OCI-LY3 (cell line): ENCODE measurements at regions not wholly inside any gene's neighbourhood (a gene's known extent, or its start where the extent isn't known, plus 50 kb on each side); places are given as distances from the start of the nearest gene placed in this dataset.
A peak's percentile ranks its signal among the peaks of the same experiment; 100 is the strongest.

Experiments
- H2AFZ ChIP-seq: fragments of 200-600, 300-600 bp; shearing (Covaris generic); 2 replicates; pipeline ENCODE4 v1.6.0; 2014; ENCODE audit warnings: antibody characterized with exemption, low read depth, low read length
- H3K27ac ChIP-seq: fragments of 200-600, 300-600 bp; sonication (generic); 2 replicates; pipeline ENCODE4 v1.5.1; 2014; ENCODE audit warnings: mild to moderate bottlenecking, low read length, moderate library complexity, mixed read lengths
- H3K27me3 ChIP-seq: fragments of 200-600, 300-600 bp; sonication (generic); 2 replicates; pipeline ENCODE4 v1.6.1; 2014; ENCODE audit warnings: low read depth, low read length, mixed read lengths
- H3K36me3 ChIP-seq: fragments of 200-600, 300-600 bp; sonication (generic); replicated peaks from 2 replicates; pipeline ENCODE3; 2014; ENCODE audit warnings: low read depth, low read length, mixed read lengths
- H3K4me1 ChIP-seq: fragments of 300-600, 200-600 bp; sonication (generic); 2 replicates; pipeline ENCODE4 v1.6.1; 2014; ENCODE audit warnings: low read length, mixed read lengths
- H3K4me2 ChIP-seq: fragments of 200-600, 300-600 bp; sonication (generic); 2 replicates; pipeline ENCODE4 v1.6.1; 2014; ENCODE audit warnings: low read length, mixed read lengths
- H3K4me3 ChIP-seq: fragments of 300-600, 200-600 bp; sonication (generic); 2 replicates; pipeline ENCODE4 v1.5.1; 2014; ENCODE audit warnings: antibody characterized with exemption, mild to moderate bottlenecking, low read length, moderate library complexity
- H3K79me2 ChIP-seq: fragments of 300-600, 200-600 bp; shearing (Covaris generic); 2 replicates; pipeline ENCODE4 v1.6.1; 2014; ENCODE audit warnings: mild to moderate bottlenecking, low read length, mixed read lengths
- H3K9ac ChIP-seq: fragments of 300-600, 200-600 bp; shearing (Covaris generic); 2 replicates; pipeline ENCODE4 v1.6.0; 2014; ENCODE audit warnings: mild to moderate bottlenecking, low read length, moderate library complexity
- H3K9me3 ChIP-seq: fragments of 200-600, 300-600 bp; shearing (Covaris generic); 2 replicates; pipeline ENCODE4 v1.6.1; 2014; ENCODE audit warnings: low read length, mixed read lengths; ENCODE audit not compliant: insufficient read depth
- H4K20me1 ChIP-seq: fragments of 200-600, 300-600 bp; sonication (generic); 2 replicates; pipeline ENCODE4 v1.6.1; 2016; ENCODE audit warnings: low read length, mixed read lengths; ENCODE audit not compliant: insufficient read depth
- EZH2phosphoT487 ChIP-seq: fragments of 200-600 bp; shearing (Covaris generic); IDR thresholded peaks from 2 replicates; pipeline ENCODE4 v1.6.1; 2018; ENCODE audit warnings: antibody characterized with exemption, mixed run types, low read depth
- TF ChIP-seq, protein P1 (sequence below): fragments of 200-600, 300-600 bp; sonication (generic); IDR thresholded peaks from 2 replicates; pipeline ENCODE4 v1.5.1; 2014; ENCODE audit warnings: antibody characterized with exemption, low read length, low read depth

DNA sequence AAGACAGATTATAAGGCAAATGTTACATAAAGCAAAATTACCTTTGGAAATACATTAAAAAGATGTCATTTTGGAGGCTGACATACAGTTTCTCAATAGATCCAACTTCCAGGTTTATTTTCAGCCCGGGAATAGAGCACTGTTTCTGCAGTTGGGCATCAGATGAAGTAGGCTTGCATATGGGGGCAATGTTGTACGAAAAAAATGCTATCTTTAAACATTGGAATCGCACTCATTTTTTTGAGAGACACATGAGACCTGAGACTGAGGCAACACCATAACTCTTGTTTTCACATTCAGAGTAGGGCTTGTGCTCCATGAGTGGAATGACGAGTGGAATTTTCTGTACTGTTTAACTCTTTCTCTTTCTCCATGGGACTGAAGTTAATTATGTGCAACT, 122.4 kb upstream of the ZRANB2 start:
- TF ChIP-seq, protein P1, sequence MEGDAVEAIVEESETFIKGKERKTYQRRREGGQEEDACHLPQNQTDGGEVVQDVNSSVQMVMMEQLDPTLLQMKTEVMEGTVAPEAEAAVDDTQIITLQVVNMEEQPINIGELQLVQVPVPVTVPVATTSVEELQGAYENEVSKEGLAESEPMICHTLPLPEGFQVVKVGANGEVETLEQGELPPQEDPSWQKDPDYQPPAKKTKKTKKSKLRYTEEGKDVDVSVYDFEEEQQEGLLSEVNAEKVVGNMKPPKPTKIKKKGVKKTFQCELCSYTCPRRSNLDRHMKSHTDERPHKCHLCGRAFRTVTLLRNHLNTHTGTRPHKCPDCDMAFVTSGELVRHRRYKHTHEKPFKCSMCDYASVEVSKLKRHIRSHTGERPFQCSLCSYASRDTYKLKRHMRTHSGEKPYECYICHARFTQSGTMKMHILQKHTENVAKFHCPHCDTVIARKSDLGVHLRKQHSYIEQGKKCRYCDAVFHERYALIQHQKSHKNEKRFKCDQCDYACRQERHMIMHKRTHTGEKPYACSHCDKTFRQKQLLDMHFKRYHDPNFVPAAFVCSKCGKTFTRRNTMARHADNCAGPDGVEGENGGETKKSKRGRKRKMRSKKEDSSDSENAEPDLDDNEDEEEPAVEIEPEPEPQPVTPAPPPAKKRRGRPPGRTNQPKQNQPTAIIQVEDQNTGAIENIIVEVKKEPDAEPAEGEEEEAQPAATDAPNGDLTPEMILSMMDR: no peak
- TF ChIP-seq EZH2phosphoT487: no peak
- Histone ChIP-seq H3K4me2 (no peak overlapping the region), H2AFZ (no peak overlapping the region), H3K36me3 (no peaks in the 10 kb centered on the region), H3K9me3 (no peaks in the 10 kb centered on the region), H4K20me1 (no peaks in the 10 kb centered on the region), H3K4me3 (no peak overlapping the region), H3K4me1 (no peaks in the 10 kb centered on the region), H3K27me3 (no peaks in the 10 kb centered on the region), H3K27ac (no peak overlapping the region), H3K9ac (no peak overlapping the region), H3K79me2 (no peaks in the 10 kb centered on the region)

DNA sequence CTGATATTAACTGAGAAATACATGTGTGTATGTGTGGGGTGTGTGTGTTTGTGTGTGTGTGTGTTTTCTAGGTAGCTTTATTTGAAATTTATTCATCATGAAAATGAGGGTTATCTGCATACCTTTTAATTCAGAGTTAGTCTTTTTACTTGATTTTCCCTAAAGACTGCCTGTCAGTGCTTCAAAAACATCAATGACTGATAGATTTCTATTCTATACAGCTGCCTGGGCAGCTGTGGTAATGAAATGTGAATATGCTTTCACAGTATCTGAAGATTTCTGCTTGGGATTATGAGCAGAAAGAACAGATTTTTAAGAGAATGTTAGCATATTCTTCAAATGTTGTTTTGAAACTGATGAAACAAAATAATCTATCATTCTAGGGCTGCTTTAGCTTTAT, 119.7 kb upstream of the ZRANB2 start:
- no peaks in the 10 kb centered on the region for H4K20me1 ChIP-seq
- H2AFZ ChIP-seq: no peak overlapping the region
- no peak overlapping the region for H3K4me2 ChIP-seq
- H3K9me3 ChIP-seq: no peaks in the 10 kb centered on the region
- H3K4me3 ChIP-seq: no peak overlapping the region
- no peak overlapping the region for H3K9ac ChIP-seq
- H3K4me1 ChIP-seq: no peaks in the 10 kb centered on the region
- no peak overlapping the region for H3K27ac ChIP-seq
- H3K27me3 ChIP-seq: no peaks in the 10 kb centered on the region
- TF ChIP-seq, protein P1: no peak
- no peak for TF ChIP-seq EZH2phosphoT487
- H3K79me2 ChIP-seq: no peaks in the 10 kb centered on the region
- H3K36me3 ChIP-seq: no peaks in the 10 kb centered on the region

DNA sequence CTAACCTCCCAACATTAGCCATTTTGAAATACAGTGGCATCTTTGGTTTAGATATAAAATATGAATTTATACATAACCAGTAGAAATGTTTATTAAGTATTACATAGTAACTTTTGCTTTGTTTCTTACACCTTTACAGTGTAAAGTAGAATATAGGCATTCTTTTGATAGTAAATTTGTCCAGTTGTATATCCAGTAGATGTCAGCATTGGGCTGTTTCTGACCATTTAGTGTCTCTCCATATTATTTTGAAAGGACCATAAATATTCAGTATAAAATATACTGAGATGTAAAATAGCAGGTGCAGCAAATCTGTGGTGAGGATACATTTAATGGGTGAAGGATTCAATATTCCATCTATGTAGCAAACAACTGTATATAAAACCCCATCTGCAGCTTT, 115.8 kb upstream of the ZRANB2 start:
- no peak overlapping the region for H3K4me2 ChIP-seq
- H3K4me3 ChIP-seq: no peak overlapping the region
- TF ChIP-seq, protein P1: peak; percentile 53
- TF ChIP-seq EZH2phosphoT487: no peak
- no peaks in the 10 kb centered on the region for H3K79me2 ChIP-seq
- H4K20me1 ChIP-seq: no peaks in the 10 kb centered on the region
- H2AFZ ChIP-seq: no peak overlapping the region
- H3K27me3 ChIP-seq: no peaks in the 10 kb centered on the region
- H3K4me1 ChIP-seq: 0 out of 2 replicates have a peak, but pooled peaks cover 6% of the 10 kb centered on the region
- H3K27ac ChIP-seq: no peak overlapping the region
- H3K9ac ChIP-seq: no peak overlapping the region
- H3K36me3 ChIP-seq: no peaks in the 10 kb centered on the region
- no peaks in the 10 kb centered on the region for H3K9me3 ChIP-seq

DNA sequence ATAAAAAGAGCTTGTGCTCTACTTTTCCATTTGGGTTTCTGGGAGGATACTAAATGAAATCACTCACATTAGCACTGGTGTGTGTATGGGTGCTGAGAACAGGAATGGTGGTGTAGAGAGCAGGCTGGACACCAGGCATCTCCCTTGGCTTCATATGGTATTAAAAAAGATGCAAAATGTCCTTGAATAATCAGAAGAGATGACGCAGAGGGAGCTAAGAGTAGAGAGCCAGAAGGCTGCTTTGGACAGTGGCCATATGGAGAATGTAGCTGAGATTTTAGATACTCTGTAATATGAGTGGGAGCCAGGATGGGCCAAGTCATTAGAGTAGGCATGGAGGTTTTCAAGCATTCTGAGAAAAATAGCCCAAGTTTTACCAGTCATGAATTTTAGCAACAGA, 112.3 kb upstream of the ZRANB2 start:
- no peaks in the 10 kb centered on the region for H3K36me3 ChIP-seq
- no peak overlapping the region for H3K4me2 ChIP-seq
- no peaks in the 10 kb centered on the region for H3K9me3 ChIP-seq
- no peak for TF ChIP-seq EZH2phosphoT487
- TF ChIP-seq, protein P1: no peak
- H3K79me2 ChIP-seq: no peaks in the 10 kb centered on the region
- no peak overlapping the region for H3K27ac ChIP-seq
- no peaks in the 10 kb centered on the region for H3K27me3 ChIP-seq
- H4K20me1 ChIP-seq: no peaks in the 10 kb centered on the region
- H2AFZ ChIP-seq: no peak overlapping the region
- no peak overlapping the region for H3K4me3 ChIP-seq
- no peak overlapping the region for H3K9ac ChIP-seq
- H3K4me1 ChIP-seq: 0 out of 2 replicates have a peak, but pooled peaks cover 6% of the 10 kb centered on the region
